ENCODE measurements at regions not wholly inside any gene's neighbourhood (a gene's known extent, or its start where the extent isn't known, plus 50 kb on each side); places are given as distances from the start of the nearest gene placed in this dataset.

GRCh38 chr5:8034852-8035251 is 165.9 kb downstream of the MTRR start (continued):
- no peak for TF ChIP-seq TCF12 (IDR thresholded peaks at IDR 0.05; ENCODE audit: low read depth, low read length)
- TF ChIP-seq KDM1A (IDR thresholded peaks at IDR 0.05; ENCODE audit: borderline replicate concordance, low read length), result no peak
- TF ChIP-seq CHD2 (IDR thresholded peaks at IDR 0.05; ENCODE audit: low read length), result no peak
- no peak for TF ChIP-seq BACH1 (IDR thresholded peaks at IDR 0.05; ENCODE audit: low read length)

All from H1 (cell line).